ENCODE measurements at regions not wholly inside any gene's neighbourhood (a gene's known extent, or its start where the extent isn't known, plus 50 kb on each side); places are given as distances from the start of the nearest gene placed in this dataset.

DNA sequence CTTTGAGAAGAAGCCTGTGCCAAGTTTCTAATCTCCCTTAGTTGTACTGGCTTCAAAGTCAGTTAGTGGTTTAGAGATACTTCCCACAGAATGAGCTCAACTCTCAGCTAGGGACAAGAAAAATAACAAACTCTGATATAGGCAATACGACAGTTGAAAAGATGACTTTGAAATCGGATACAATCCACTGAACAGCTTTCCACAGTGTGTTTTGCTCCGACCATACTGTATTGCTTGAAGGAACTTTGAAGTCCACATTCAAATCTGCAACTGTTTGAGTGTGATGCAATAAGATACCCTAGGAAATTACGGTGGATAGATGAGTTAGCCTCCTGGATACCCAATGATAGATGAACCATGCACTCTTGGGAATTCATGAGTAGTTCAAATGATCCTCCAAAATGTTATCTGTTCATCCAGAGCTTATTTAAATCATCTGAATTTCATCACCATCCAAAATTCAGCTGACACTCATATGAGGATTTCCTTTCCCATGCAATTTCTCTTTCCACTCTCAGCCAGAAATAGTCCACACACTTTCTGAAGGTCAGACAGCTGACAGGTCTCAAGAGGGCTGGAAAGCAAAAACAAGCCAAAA is 443.8 kb downstream of the HAO1 start:
- DNase-seq (ENCODE audit: low read depth, low spot score): no peak

DNA sequence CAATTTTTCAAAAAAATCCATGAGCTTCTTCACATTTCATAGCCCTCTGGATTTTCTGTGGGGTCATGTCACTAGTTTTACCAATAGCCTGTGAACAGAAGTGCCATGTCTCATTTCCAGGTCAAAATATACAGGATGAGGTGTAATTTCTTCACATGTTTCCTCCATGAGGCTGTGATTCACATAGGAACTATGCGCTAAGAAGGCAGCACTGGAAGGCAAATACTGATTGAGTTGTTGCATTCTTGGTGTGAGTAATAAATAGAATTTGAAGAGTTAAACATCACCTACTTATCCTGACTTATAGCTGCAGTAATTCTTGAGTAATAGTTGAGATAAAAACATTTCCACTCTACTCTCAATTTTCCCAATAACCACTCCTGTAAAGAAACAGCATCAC is 442.3 kb downstream of the HAO1 start:
- no peak for DNase-seq (ENCODE audit: low read depth, low spot score)

DNA sequence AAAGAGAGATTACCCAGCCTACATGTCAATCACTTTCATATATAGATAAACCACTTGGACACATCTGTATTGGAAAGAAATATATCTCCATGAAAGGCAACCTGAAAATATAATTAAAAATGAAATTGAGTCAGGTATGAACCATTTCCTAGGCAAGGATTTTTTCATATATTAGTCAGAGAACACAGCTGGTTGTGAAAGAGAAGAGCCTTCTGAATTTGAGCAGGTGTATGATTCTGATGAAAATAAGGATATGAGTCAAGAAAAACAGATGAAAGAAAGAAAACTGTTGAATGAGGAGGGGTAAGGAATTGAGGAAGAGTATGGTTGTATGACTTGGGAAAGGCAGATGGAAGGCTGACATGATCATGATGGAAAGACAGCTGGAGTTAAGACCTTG is 441.1 kb downstream of the HAO1 start:
- DNase-seq (ENCODE audit: low read depth, low spot score): no peak

DNA sequence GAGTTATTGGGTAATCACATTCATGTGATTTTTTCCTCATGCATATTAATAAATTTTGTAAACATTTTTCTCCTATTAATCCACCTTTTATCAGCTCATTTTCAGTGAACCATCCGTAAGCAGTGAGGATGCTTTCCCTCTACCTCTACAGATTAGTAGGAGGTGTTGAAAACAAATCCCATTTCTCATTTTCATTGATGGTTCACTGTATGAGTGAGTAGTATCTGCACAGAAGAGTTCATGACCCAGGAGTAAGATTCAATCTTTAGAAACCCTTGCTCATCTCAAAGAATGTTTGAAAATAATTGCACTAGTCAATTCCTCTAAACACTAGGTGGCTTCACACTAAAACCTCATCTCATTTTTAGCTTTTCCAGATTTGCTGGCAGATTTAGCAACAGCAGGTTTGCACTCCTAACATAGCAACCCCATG is 440.0 kb downstream of the HAO1 start:
- no peak for DNase-seq (ENCODE audit: low read depth, low spot score)

DNA sequence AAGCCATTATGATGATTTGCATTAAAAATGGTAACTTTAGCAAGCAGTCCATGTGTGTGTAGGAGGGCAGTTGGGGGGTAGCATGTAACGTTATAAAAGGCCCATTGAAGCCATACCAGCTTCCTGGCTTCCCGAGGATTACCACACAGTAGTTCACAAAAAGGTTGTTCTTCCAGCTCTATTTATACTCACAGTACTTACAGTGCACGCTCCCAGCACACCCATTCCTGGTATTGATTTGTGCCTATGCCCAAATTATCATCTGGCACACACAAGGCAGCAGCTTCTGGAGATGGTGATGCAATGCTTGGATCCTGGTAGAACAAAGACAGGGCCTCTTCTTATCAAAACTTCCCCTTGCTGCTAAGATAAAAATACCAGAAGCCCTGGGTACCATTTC is 436.8 kb downstream of the HAO1 start:
- no peak for DNase-seq (ENCODE audit: low read depth, low spot score)

DNA sequence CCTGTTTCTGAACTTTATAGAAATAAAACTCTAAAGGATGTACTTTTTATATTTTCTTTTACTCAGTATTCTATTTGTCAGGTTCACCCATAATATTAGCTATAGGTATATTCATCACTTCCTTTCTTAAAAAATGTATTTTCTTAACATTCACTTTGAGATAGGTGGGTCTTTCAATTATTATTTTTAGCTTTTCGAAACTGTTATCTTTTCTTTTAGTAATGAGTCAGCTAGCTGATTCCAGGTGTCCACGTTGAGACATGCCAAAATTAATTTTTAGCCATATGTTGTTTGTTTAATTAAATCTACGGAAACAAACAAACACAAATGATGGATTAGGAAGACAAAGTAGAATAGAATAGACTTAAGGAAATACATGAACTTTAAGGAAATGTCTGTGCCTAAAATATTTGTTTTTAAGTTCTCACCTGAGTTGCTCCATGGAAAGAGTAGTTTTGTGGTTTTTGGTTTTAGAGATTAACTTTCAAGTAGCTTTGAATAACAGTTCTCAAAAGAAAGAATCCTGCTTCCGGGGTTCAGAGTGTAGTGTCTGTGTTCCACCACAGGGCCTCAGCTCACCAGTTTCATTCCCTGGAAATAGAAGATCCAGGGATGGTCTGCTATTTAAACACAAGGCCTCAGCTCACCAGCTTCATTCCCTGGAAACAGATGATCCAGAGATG is 435.0 kb downstream of the HAO1 start:
- DNase-seq (ENCODE audit: low read depth, low spot score): no peak

DNA sequence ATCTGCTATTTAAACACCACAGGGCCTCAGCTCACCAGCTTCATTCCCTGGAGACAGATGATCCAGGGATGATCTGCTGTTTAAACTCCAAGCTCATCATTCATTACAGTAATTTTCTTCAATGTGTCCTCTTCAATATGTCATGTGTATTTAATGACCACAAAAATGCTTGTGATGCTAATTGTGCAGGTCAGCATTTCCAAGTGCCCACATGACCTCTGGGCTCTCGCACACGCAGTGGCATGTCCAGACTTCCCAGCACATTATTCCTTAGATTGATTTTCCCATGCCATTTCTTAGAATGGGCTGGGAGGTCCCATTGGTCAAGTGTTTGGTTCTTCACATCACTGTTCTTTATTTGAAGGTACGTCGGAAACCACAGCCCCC is 434.4 kb downstream of the HAO1 start:
- no peak for DNase-seq (ENCODE audit: low read depth, low spot score)

DNA sequence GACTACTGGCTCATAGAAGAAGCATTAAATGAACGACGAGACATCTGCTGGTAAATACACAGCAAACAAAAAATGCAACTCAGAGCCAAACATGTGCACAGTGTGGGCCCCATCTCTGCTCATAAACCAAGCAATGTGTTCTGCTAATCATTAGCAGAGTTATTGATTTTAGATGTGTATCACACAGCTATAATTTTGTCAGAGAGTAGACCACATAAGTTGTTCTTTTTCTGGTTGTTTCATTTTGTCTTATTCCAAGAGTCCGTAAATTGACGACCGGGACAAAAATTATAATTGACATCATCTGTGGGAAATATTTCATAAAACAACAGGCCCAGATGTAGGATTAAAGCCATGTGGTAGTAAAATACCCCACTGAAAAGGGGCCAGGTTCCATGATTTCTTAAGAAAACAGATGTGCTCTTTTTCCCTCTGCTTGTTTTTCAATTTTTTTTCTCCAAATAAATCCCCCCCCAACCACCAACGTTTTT is 423.6 kb downstream of the HAO1 start:
- no peak for DNase-seq (ENCODE audit: low read depth, low spot score)

DNA sequence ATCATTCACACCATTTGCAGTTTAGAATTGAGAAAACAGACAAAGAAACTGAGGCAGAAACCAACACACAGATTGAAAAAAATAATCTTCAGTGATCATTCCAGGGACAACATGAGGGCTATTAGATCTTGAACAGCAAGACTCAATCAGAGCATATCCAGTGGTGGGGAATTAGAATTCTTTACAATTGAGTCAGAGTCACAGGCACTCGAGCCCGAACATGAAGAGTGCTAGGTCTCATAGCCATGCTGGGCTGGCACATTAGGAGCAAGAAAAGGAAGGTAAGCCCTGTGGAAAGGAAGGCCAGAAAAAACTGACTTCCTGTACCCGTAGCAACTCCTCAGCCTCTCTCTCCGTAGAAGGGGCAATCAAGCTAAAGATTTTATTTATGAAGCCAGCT is 419.9 kb downstream of the HAO1 start:
- no peak for DNase-seq (ENCODE audit: low read depth, low spot score)

DNA sequence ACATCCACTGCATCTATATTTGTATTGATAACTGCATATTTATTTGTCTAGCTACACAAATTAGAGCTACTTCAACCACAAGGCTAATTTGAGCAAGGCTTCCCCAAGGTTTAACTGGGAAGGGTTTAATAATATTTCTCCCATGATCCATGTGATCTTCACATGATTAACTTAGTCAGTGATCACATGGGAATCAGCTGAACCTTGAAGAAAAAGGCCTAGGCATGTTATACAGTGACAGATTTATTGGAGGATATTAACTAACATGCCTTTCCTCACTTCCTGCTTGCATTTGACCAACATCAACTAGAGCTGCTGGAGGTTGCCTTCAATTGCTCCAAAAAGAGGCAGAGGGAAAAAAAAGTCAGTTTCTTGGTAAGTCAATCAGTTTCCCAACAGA is 417.0 kb downstream of the HAO1 start:
- no peak for DNase-seq (ENCODE audit: low read depth, low spot score)

DNA sequence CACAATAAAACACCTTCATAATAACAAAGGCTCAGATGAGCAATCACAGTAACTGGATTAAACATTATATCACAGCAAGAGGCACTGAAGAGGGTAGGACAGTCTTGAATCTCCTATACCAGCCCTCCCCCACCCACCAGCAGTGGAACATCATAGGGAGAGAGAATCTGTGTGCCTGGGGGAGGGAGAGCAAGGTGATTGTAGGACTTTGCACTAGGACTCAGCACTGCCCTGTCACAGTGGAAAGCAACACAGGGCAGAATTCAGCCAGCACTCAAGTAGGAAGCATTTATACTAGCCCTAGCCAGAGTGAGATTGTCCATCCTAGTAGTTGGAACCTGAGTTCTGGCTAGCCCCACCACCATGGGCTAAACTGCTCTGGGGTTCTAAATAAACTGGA is 400.2 kb downstream of the HAO1 start:
- no peak for DNase-seq (ENCODE audit: low read depth, low spot score)

DNA sequence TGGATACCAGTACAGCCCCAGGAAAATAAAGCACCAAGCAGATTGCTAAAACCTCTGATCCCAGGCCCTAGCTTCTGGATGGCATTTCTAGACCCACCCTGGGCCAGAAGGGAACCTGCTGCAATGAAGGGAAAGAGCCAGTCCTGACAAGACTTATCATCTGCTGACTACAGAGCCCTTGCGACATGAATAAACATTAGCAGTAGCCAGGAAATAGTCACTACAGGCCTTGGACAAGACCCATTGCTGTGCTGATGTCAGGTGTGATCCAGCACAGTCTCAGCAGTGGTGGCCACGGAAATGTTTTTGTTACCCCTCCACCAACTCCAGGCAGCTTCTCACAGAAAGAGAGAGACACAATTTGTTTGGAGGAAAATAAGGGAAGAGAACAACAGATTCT is 399.3 kb downstream of the HAO1 start:
- DNase-seq (ENCODE audit: low read depth, low spot score): no peak

DNA sequence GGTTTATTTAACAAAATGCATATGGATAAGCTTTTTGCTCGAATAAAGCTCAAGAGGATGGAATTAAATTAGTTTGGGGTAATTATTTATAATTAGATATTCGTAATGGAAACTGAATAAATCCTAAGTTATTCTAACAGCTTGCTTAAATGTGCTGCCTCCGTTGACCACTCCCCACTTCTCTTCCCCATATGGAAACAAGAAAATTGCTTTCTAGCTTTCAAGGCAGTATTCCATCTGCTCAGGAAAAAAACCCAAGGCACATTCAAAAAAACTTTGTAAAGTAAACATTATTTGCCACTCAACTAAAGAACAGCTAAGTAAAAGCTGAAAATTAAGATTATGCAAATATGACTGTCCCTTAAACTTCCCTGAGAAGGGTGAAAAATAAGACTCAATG is 369.2 kb downstream of the HAO1 start:
- no peak for DNase-seq (ENCODE audit: low read depth, low spot score)

DNA sequence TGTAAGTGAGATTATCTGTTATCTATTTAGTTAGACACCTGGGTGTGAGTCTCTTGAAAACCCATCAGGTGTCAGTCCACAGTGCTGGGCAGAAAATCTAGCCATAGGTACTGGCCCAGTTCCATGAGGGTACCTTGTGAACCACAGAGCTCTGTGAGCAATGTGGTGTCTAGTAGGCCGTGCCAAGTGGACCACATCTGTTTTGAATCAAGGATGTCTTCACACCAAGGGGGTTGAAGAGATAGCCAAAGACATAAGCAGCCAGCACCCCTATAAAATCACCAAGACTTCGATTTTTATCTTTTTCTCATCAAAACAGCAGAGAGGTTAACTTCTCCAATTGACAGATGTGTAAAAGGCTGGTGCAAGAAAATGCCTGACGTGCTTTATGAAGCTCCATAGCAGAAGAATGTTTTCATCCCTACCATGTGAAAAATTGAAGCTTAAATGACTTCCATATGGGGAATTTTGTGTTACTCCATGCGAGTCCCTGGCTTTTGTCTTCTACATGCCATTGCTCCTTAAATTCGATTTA is 368.7 kb downstream of the HAO1 start:
- DNase-seq (ENCODE audit: low read depth, low spot score): no peak

DNA sequence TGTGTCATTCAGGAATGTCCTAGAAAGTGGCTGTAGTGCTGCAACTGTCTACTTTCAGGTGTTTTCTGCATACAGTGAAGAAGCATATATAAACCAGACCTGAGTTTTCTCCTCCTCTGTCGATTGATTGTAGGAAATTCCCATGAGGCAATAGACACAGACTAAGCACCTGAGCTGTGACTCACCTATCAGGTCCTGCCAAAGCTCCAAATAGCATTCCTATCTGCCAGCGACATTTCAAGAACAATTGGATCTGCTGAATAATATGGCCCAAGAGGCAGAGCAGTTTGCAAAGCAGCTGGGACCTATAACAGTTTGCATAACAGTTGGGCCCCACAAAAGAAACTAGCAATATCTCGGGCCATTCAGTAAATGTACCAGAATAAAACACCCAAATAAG is 360.4 kb downstream of the HAO1 start:
- no peak for DNase-seq (ENCODE audit: low read depth, low spot score)

DNA sequence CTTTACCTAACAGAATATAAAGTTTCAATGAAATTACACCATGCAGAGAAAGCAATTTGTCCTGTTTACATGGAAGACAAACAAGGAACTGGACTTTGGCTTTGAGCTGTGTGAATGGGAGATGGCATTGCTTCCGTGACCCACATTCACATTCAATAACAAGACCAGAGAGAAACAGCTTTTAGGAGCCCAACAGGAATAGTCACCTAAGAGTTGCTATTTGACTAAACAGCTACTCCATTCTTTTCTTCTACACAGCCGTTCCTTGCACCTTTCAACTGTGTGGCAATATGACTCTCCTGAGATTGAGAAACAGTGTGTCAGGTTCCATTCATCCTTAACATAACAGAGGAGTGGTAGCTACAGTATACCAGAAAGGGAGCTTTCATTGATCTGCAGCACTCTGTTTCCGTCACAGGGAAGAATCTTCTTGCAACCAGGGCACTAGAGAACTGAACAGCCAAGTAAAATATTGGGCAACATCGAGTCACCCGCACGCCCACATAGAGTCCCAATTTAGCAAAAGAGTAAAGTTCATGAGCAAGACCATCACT is 355.1 kb downstream of the HAO1 start:
- no peak for DNase-seq (ENCODE audit: low read depth, low spot score)

DNA sequence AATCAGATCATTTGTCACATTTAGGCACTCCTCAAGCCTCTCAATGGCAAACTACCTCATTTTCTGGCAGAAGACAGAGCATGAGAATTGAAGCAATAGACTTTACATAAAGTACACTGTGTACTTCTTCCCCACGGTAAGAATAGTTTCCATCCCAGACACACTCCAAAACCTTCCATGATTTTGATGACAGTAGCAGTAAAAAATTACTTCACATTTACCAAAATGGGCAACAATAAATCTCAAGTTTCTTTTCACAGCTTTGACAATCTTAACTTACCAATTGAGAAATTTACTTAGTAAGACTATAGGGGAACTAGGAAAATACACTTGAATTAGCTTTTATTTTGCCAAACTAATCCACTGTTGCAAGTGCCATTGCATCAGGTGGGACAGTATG is 353.8 kb downstream of the HAO1 start:
- no peak for DNase-seq (ENCODE audit: low read depth, low spot score)

DNA sequence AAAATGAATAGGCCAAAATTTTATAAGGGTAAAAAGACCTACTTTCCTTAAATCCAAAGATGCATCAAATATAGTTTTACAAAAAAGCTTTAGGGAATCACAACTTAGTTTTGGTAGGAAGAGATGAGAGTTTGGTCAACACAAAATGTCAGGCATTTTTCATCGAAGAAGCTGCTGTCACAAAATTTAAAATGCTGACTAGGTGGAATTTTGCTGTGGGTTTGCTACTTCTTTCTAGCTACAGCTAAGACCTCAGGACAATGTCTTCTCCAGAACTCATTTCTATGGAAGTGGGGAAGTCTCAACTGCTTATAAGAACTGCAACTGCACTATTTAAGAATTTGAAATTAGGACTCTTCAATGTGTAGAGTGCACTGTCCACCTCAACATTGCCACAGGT is 351.1 kb downstream of the HAO1 start:
- no peak for DNase-seq (ENCODE audit: low read depth, low spot score)

DNA sequence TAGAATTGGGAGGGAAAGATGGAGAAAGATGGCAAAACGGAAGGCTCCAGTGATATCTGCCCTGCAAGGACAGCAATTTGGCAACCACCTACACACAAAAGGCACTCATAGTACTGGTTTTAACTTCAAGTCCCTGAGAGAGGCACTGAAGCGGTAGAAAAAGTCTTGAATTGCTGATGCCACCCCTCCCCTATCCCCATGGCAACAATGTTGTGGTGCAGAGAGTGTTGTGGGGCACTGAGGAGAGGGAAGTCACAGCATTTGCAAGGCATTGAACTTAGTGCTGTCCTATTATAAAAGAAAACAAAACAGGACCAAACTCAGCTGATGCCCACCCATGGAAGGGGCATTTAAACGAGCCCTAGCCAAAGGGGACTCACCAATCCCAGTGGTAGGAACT is 343.7 kb downstream of the HAO1 start:
- no peak for DNase-seq (ENCODE audit: low read depth, low spot score)

DNA sequence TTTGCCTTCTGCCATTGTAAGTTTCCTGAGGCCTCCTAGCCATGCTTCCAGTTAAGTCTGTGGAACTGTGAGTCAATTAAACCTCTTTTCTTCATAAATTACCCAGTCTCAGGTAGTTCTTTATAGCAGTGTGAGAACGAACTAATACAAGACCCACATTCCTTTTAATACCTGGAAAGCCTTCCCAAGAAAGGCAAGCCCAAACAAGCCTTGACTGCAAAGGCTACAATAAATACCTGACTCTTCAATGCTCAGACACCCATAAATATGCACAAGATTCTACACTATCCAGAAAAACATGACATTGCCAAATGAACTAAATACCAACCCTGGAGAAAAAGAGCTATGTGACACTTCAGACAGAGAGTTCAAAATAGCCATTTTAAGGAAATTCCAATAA is 338.8 kb downstream of the HAO1 start:
- DNase-seq (ENCODE audit: low read depth, low spot score): no peak

DNA sequence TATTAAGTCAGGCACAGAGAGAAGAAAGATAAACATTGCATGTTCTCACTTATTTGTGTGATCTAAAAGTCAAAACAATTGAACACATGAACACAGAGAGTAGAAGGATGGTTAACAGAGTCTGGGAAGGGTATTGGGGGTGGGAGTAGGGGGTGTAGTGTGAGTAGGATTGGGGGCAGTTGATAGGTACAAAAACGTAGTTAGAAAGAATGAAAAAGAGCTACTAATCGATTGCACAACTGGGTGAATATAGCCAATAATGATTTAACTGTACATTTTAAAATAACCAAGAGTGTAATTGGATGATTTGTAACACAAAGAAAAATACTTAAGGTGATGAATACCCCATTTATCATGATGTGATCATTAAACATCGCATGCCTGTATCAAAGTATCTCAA is 333.3 kb downstream of the HAO1 start:
- no peak for DNase-seq (ENCODE audit: low read depth, low spot score)

DNA sequence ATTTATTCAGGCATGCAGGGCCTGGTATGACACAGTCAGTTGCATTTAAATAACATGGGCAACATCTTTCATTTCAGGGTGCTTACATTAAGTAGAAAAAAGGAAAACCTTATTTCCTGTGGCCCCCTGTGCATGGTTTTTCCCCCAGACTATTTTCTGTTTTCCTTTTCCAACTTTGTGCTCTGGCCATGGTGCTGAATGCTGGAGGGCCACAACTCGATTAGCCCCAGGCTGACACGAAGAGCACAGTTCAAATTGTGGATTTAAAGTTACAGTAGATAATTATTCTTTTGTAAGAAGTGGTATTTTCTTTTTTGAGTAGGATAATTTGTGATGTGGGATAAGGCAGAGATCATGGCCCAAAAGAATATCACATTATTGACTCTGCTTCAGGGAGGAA is 332.0 kb downstream of the HAO1 start:
- no peak for DNase-seq (ENCODE audit: low read depth, low spot score)

DNA sequence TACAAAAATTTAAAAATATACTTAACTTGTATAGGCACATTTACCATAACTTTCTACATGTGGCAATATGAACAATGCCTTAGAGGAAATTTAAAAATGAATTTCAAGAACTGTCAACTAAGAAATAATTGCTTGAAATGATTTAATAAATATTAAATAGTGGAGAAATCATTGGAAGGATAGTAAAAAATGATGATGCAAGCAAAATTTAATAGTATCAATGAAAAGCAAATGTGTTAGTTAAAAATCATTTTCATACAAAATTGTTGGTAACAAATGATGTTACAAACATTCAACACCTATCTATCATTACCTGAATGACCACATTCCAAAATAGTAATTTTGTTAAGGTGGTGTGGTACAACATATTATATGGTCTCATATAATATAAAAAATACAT is 331.0 kb downstream of the HAO1 start:
- DNase-seq (ENCODE audit: low read depth, low spot score): no peak
